ENCODE measurements at regions not wholly inside any gene's neighbourhood (a gene's known extent, or its start where the extent isn't known, plus 50 kb on each side); places are given as distances from the start of the nearest gene placed in this dataset.

DNA sequence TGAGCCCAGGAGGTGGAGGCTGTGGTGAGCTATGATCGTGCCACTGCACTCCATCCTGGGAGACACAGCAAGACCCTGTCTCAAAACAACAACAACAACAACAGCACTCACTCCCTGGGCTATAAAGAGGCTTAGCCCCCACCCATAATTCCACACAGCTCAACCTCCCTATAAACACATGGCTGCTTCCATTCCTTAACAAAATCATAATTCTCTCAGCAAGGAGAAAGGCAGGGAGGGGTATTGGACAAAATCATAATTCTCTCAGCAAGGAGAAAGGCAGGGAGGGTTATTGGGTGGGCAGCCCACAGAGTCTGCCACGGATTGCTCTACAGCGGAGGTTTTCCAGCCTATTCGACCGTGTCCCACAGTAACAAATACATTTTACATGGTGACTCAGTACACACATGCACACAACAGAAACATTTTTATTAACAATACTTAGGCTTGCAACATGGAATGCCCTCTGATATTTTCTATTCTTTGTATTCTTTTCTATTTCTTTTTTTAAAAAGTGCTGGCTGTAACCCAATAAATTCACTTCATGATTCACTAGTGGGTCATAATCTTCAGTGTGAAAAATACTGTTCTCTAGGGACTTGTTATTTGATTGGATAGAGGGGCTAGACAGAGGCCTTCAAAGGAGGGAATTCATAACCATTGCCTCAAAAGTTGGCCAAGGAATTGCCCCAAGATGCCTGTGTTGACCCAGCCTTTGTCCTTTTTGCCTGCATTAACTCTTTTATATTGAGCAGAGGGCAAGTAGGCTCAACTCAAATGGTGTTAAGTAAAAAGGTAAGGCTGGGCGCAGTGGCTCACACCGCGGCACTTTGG is 50.6 kb upstream of the ZMYND8 start:
- DNase-seq (ENCODE audit: low read depth) = no peak

- peak; percentile 29 for DNase-seq (ENCODE audit: low read depth)
Observed at GRCh38 chr20:47411161-47411560, 54.7 kb upstream of the ZMYND8 start.

GRCh38 chr20:47412083-47412482 is 55.6 kb upstream of the ZMYND8 start:
- DNase-seq (ENCODE audit: low read depth) = no peak

DNA sequence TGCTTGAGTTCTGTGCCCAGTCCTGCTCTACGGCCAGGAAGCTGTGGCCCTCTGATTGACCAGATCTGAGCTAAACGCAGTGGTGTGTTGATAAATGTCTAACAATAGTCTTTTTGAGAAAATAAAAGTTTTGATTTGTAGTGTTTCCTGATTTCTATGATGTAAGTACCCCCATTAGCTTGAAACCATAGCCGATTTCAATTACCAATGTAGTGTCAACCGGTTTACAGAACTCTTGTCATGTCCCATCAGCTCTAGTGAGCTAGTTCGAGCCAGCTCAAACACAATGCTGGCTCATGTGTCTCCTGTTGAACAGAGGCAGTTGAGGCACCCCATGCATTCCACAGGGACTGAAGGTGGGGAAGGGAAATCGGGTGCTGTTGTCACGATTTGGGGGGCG is 56.7 kb upstream of the ZMYND8 start:
- no peak for DNase-seq (ENCODE audit: low read depth)

DNA sequence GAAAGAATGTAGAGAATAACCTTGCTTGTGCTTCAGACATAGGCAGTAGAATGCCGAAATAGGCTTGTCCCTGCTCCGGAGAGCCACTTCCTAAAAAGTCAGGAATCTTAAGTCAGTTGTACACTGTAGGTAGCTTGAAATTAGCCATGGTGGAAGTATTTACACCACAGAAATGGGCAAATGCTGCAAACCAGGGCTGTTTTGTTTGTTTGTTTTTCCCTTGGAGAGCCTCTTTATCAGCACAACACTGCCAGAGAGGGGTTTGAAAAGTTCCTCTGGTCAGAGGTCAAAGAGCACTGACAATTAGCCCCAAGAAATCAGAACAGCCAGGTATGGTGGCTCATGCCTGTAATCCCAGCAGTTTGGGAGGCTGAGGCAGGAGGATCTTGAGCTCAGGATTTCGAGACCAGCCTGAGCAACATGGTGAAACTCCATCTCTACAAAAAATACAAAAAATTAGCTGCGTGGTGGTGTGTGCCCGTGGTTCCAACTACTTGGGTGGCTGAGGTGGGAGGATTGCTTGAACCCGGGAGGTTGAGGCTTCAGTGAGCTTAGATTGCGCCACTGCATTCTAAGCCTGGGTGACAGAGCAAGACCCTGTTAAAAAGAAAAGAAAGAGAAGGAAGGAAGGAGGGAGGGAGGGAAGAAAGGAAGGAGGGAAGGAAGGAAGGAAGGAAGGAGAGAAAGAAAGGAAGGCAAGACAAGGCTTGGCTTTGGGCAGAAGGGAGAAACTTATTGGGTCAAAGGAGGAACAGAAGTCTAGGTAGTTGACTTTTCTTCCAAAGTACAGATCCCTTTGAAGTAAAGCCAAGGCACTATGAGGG is 61.0 kb upstream of the ZMYND8 start:
- no peak for DNase-seq (ENCODE audit: low read depth)

GRCh38 chr20:47418069-47418757 is 61.7 kb upstream of the ZMYND8 start:
- no peak for DNase-seq (ENCODE audit: low read depth)

- DNase-seq (ENCODE audit: low read depth) = no peak
Observed at GRCh38 chr20:47419953-47420514, 63.5 kb upstream of the ZMYND8 start.

GRCh38 chr20:47421076-47421475 is 64.6 kb upstream of the ZMYND8 start:
- no peak for DNase-seq (ENCODE audit: low read depth)

GRCh38 chr20:47423586-47423985 is 67.1 kb upstream of the ZMYND8 start:
- no peak for DNase-seq (ENCODE audit: low read depth)

DNA sequence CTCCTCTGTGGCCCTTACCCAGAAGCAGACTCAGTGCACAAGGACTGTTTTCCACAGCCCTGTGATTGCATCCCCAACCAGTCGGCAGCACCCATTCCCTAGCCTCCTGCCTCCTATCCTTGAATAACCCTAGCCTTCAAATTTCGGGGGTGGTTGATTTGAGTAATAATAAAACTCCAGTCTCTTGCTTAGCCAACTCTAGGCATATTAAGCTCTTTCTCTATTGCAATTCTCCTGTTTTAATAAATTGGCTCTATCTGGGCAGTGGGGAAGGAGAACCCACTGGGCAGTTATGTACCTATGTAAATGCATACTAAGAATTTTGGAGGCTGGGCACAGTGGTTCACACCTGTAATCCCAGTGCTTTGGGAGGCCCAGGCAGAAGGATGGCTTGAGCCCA is 70.6 kb upstream of the ZMYND8 start:
- DNase-seq (ENCODE audit: low read depth) = no peak

GRCh38 chr20:47427746-47428145 is 71.2 kb upstream of the ZMYND8 start:
- DNase-seq (ENCODE audit: low read depth) = no peak

GRCh38 chr20:47428164-47428563 is 71.7 kb upstream of the ZMYND8 start:
- no peak for DNase-seq (ENCODE audit: low read depth)

- no peak for DNase-seq (ENCODE audit: low read depth)
Observed at GRCh38 chr20:47428851-47429336, 72.4 kb upstream of the ZMYND8 start.

DNA sequence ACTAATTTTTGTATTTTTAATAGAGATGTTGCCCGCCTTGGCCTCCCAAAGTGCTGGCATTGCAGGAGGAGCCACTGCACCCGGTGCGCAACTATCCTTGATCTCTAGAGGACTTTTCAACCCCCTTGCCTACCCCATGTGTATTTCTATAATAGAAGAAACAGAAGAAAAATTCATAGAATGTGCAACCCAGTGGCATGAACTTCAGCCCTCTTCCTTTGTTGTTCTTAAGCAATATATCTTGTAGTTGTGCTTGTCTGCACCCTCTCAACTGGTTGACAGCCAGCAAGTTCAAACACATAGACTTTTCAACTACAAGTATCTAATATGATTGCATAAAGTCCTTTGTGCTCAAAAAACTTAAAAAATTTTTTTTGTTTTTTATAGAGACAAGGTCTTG is 72.3 kb upstream of the NCOA3 start:
- DNase-seq (ENCODE audit: low read depth) = no peak

DNA sequence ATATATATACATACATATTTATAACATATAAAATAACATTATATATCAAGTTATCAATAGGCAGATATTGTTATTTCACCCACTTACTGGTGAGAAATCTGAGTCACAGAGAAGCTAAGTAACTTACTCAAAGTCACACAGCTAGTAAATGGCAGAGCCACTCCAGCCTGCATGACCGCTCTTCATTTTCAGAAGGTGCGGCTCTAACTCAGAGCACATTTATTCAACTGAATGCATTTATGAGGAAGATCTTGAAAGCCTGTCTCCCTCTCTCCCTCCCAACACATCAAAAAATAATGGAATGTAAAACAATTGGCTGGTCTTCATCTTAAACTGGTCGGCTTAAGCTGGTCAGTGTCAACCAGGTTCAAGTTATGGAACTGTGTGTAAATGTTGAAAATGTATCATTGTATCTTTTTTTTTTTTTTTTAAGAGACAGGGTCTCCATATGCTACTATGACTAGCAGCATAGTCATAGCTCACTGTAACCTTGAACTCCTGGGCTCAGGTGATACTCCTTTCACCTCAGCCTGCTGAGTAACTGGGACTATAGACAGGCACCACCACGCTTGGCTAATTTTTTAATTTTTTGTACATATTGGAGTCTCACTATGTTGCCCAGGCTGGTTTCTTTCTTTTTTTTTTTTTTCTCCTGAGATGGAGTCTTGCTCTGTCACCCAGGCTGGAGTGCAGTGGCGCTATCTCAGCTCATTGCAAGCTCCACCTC is 70.7 kb upstream of the NCOA3 start:
- no peak for DNase-seq (ENCODE audit: low read depth)

DNA sequence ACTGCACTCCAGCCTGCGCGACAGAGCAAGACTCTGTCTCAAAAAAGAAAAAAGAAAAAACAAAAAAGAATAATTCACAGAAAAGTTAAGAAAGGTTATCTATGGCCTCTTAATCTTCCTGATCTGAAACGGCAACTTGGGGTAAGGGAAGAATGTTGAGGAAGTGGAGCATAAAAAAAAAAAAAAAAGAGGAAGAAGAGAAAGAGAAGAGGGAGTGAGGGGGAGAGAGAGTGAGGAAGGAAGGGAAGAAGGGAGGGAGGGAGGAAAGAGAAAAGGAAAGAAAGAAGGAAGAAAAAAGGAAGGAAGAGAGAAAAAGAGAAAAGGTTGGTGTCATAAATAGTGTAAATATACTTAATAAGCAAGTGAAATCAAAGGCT is 68.9 kb upstream of the NCOA3 start:
- no peak for DNase-seq (ENCODE audit: low read depth)

GRCh38 chr20:47434128-47434779 is 67.4 kb upstream of the NCOA3 start:
- peak; percentile 55 for DNase-seq (ENCODE audit: low read depth)

DNA sequence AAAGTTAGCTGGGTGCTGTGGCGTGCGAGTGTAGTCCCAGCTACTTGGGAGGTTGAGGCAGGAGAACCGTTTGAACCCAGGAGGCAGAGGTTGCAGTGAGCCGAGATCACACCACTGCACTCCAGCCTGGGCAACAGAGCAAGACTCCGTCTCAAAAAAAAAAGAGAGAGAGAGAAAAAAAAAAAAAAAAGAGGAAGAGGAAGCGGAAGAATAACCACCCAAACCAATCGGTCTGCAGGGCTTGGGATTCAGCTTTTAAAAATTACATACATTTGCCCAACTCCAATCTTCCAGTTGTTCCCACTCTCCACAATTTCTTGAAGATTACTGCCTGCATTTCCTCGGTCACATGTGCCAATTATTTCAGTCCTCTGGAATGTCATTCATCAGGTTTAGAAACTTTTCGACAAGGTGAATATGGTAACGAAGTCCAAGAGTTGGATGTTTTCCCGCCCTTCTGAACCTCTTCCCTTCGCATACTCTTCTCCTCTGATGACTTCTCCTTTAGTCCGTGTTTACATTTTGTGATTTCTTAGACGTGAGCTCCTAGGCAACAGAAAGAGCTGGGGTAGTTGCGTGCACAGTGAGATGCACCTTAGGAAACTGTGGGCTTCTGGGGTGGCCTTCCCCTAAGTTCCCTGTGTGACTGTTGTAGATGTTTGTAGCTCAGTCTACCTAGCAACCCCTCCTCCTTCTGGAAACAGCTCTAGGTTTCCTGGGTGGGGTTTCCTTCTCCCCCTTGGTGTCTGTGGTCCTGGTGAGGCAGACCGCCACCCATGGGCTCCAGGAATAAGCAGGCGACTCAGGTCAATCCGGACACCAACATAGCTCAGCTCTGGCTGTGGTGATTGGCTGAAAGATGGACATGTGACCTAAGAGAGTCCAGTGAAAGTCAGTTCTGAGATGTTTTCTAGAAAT is 63.0 kb upstream of the NCOA3 start:
- DNase-seq (ENCODE audit: low read depth) = no peak

DNA sequence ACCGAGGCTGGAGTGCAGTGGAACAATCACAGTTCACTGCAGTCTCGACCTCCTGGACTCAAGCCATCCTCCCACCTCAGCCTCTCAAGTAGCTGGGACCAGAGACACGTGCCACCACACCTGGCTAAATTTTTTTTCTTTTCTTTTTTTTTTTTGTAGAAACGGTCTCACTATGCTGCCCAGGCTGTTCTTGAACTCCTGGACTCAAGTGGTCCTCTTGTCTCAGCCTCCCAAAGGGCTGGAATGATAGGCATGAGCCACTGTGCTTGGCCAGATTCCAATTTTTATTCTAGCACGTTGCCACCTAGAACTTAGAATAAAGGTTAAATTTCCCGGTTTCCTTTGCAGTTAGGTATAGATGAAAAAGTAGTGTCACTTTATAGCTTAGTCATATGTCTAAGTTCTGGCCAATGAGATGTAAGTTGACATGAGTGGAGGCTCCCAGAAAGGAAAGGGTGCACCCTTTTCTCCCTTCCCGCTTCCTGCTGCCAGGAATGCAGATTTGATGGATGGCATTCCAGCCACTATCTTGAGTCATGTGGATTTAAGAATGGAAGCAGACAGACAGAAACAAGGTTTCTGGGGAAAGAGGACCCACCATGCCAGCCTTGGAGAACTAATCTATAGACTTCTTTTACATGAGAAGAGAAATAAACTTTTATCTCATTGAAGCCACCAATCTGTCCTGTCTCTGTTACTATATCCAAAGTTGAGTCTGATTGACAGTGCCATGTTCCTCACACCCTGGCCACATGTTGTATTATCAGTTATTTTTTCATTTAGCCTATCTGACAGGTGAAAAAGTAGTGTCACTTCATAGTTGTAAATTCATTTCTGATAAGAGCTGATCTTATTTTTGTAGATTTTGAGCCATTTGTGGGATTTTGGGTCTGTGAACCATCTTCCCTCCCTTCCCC is 60.6 kb upstream of the NCOA3 start:
- peak; percentile 73 for DNase-seq (ENCODE audit: low read depth)

All from EH (cell line).